ENCODE measurements at regions not wholly inside any gene's neighbourhood (a gene's known extent, or its start where the extent isn't known, plus 50 kb on each side); places are given as distances from the start of the nearest gene placed in this dataset.
"Not testable (repeated sequence)": the region's sequence is repeated elsewhere in the genome, so short reads cannot be mapped to it uniquely, and the experiment has no call there.

DNA sequence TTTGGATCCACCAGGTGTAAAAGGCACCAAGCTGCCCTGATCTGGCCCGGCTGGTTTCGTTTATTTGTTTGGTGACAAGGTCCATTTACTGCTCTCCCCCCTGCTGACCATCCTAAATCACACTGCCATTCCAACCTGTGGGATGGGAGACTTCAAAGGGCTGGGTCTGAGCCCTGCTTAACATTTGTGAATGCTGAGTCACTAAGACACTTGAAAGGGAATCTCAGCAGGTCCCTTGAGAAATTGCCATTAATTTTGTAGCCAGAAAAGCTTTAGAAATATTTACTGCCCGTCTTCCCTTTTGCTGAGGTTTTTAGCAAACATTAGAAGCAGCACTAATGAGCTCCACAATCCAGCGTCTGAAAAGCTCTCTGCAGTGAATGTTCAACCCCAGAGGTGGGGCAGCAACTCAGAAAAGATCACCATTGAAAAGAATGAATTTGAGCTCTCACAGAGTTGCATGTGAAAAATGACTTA, 133.8 kb downstream of the ARL4C start:
- Mint-ChIP-seq H3K27ac (peak overlapping the region; percentile 63), H3K4me1 (peaks cover 33% of the 10 kb centered on the region), H3K36me3 (ENCODE audit: low read depth) (no peaks in the 10 kb centered on the region), H3K4me3 (peak overlapping the region; percentile 19; the same call in 1 of the 3 replicates), H3K27me3 (ENCODE audit: insufficient read depth, low read depth, poor library complexity) (peaks cover 6% of the 10 kb centered on the region), H3K9me3 (peaks cover 9% of the 10 kb centered on the region)
- no peaks in the 10 kb centered on the region for H3K27me3 ChIP-seq (ENCODE audit: insufficient read depth)
- no peak overlapping the region for H2AFZ ChIP-seq
- no peaks in the 10 kb centered on the region for H3K79me2 ChIP-seq (replicated peaks; ENCODE audit: insufficient read depth)
- H3K36me3 ChIP-seq (ENCODE audit: insufficient read depth), result 0 out of 2 replicates have a peak, but pooled peaks cover 4% of the 10 kb centered on the region
- peak; percentile 89 for DNase-seq (ENCODE audit: low spot score)
- H3K4me1 ChIP-seq (ENCODE audit: insufficient read depth), result peaks cover 17% of the 10 kb centered on the region
- H3K27ac ChIP-seq (ENCODE audit: low read depth), result no peak overlapping the region
- TF ChIP-seq POLR2AphosphoS5 (IDR thresholded peaks at IDR 0.05; ENCODE audit: low read depth), result peak; percentile 31; the same call in 1 of the 2 replicates
- TF ChIP-seq STAT1 (IDR thresholded peaks at IDR 0.05; ENCODE audit: unreplicated experiment), result no peak
- peak; percentile 51; the same call in 1 of the 2 replicates for TF ChIP-seq NANOG (IDR thresholded peaks at IDR 0.05; ENCODE audit: borderline replicate concordance)
- H3F3A ChIP-seq (replicated peaks; ENCODE audit: low read depth), result no peaks in the 10 kb centered on the region
- H4K20me1 ChIP-seq (replicated peaks; ENCODE audit: insufficient read depth), result no peaks in the 10 kb centered on the region
- H3K9me2 ChIP-seq (ENCODE audit: insufficient read depth), result peaks cover 8% of the 10 kb centered on the region
- ATAC-seq, result peak; percentile 97
- no peak overlapping the region for H3K4me3 ChIP-seq
- peak overlapping the region; percentile 56 for H3K4me2 ChIP-seq

DNA sequence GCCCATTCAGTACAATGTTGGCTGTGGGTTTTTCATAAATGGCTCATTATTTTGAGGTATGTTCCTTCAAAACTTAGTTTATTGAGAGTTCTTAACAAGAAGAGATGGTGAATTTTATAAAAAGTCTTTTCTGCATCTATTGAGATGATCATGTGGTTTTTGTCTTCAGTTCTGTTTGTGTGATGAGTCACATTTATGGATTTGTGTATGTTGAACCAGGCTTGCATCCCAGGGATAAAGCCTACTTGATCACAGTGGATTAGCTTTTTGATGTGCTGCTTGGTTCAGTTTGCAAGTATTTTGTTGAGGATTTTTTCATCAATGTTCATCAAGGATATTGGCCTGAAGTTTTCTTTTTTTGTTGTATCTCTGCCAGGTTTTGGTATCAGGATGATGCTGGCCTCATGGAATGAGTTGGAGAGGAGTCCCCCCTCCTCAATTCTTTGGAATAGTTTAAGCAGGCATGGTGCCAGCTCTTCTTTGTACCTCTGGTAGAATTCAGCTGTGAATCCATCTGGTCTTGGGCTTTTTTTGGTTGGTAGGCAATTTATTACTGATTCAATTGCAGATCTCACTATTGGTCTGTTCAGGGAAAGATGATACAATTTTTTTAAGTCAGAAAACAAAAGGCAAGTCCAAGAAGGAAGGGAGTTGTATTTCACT, 136.4 kb downstream of the ARL4C start:
- not testable (repeated sequence) for H3K27ac Mint-ChIP-seq; DNase-seq (ENCODE audit: low spot score); H3K4me2 ChIP-seq

DNA sequence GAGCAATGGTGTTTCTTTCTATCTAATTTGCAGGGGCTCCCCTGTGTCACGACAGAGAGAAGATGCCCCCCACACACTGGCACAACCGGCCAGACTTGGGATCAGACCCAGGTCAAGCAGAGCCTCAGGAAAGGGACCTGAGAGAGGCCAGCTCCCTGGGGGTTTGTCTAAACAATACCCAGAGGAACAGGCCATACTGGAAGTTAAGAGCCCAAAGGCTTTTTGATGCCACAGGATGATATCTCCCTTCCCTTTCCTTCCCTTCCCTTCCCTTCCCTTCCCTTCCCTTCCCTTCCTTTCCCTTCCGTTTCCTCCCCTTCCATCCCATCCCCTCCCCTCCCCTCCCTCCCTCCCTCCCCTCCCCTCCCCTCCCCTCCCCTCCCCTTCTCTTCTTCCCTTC, 139.2 kb downstream of the ARL4C start:
- Histone ChIP-seq H3K4me1 (ENCODE audit: insufficient read depth) (0 out of 2 replicates have a peak, but pooled peaks cover 6% of the 10 kb centered on the region), H2AFZ (no peak overlapping the region)
- H3K4me1 Mint-ChIP-seq, result peaks cover 23% of the 10 kb centered on the region
- TF ChIP-seq EZH2 (IDR thresholded peaks at IDR 0.05; ENCODE audit: low read depth, unreplicated experiment) (no peak), STAT1 (IDR thresholded peaks at IDR 0.05; ENCODE audit: unreplicated experiment) (no peak), POLR2AphosphoS5 (IDR thresholded peaks at IDR 0.05; ENCODE audit: low read depth) (no peak), ZNF331 (CRISPR knock-in tag; IDR thresholded peaks at IDR 0.05; ENCODE audit: low read depth) (no peak), CREB1 (CRISPR knock-in tag; IDR thresholded peaks at IDR 0.05; ENCODE audit: low read depth) (no peak), ZNF114 (CRISPR knock-in tag; IDR thresholded peaks at IDR 0.05) (no peak), NANOG (IDR thresholded peaks at IDR 0.05; ENCODE audit: borderline replicate concordance) (no peak)
- TF ChIP-seq, protein P1, sequence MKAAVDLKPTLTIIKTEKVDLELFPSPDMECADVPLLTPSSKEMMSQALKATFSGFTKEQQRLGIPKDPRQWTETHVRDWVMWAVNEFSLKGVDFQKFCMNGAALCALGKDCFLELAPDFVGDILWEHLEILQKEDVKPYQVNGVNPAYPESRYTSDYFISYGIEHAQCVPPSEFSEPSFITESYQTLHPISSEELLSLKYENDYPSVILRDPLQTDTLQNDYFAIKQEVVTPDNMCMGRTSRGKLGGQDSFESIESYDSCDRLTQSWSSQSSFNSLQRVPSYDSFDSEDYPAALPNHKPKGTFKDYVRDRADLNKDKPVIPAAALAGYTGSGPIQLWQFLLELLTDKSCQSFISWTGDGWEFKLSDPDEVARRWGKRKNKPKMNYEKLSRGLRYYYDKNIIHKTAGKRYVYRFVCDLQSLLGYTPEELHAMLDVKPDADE (IDR thresholded peaks at IDR 0.05), result no peak
- TF ChIP-seq, protein P2, sequence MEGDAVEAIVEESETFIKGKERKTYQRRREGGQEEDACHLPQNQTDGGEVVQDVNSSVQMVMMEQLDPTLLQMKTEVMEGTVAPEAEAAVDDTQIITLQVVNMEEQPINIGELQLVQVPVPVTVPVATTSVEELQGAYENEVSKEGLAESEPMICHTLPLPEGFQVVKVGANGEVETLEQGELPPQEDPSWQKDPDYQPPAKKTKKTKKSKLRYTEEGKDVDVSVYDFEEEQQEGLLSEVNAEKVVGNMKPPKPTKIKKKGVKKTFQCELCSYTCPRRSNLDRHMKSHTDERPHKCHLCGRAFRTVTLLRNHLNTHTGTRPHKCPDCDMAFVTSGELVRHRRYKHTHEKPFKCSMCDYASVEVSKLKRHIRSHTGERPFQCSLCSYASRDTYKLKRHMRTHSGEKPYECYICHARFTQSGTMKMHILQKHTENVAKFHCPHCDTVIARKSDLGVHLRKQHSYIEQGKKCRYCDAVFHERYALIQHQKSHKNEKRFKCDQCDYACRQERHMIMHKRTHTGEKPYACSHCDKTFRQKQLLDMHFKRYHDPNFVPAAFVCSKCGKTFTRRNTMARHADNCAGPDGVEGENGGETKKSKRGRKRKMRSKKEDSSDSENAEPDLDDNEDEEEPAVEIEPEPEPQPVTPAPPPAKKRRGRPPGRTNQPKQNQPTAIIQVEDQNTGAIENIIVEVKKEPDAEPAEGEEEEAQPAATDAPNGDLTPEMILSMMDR (conservative IDR thresholded peaks at IDR 0.05; ENCODE audit: low read depth in 2 of 2), result no peak

More for the DNA sequence above, 136.4 kb downstream of the ARL4C start:
- not testable (repeated sequence) for ATAC-seq; H3K4me3 ChIP-seq; H3K27me3 Mint-ChIP-seq (ENCODE audit: insufficient read depth, low read depth, poor library complexity); H3K9me3 Mint-ChIP-seq; H3K9me2 ChIP-seq (ENCODE audit: insufficient read depth); H3K36me3 Mint-ChIP-seq (ENCODE audit: low read depth); H3K27ac ChIP-seq (ENCODE audit: low read depth); H3K27me3 ChIP-seq (ENCODE audit: insufficient read depth); H3K4me3 Mint-ChIP-seq; H4K20me1 ChIP-seq (replicated peaks; ENCODE audit: insufficient read depth); H3K36me3 ChIP-seq (ENCODE audit: insufficient read depth); H2AFZ ChIP-seq; H3K79me2 ChIP-seq (replicated peaks; ENCODE audit: insufficient read depth); H3F3A ChIP-seq (replicated peaks; ENCODE audit: low read depth)
- H3K4me1 ChIP-seq (ENCODE audit: insufficient read depth), result peaks cover 16% of the 10 kb centered on the region
- H3K4me1 Mint-ChIP-seq, result peaks cover 33% of the 10 kb centered on the region

More for the DNA sequence above, 139.2 kb downstream of the ARL4C start:
- DNase-seq (ENCODE audit: low spot score), result no peak
- Mint-ChIP-seq H3K36me3 (ENCODE audit: low read depth) (no peaks in the 10 kb centered on the region), H3K27ac (no peak overlapping the region), H3K9me3 (peaks cover 12% of the 10 kb centered on the region), H3K27me3 (ENCODE audit: insufficient read depth, low read depth, poor library complexity) (peaks cover 2% of the 10 kb centered on the region), H3K4me3 (no peak overlapping the region)
- Histone ChIP-seq H3K4me2 (no peak overlapping the region), H3K27ac (ENCODE audit: low read depth) (no peak overlapping the region), H3K27me3 (ENCODE audit: insufficient read depth) (no peaks in the 10 kb centered on the region), H3K79me2 (replicated peaks; ENCODE audit: insufficient read depth) (no peaks in the 10 kb centered on the region), H3K4me3 (no peak overlapping the region), H3F3A (replicated peaks; ENCODE audit: low read depth) (no peaks in the 10 kb centered on the region), H3K36me3 (ENCODE audit: insufficient read depth) (0 out of 2 replicates have a peak, but pooled peaks cover 4% of the 10 kb centered on the region), H4K20me1 (replicated peaks; ENCODE audit: insufficient read depth) (no peaks in the 10 kb centered on the region), H3K9me2 (ENCODE audit: insufficient read depth) (no peaks in the 10 kb centered on the region; the same call in 1 of the 2 replicates)
- ATAC-seq, result no peak
